ENCODE measurements at regions not wholly inside any gene's neighbourhood (a gene's known extent, or its start where the extent isn't known, plus 50 kb on each side); places are given as distances from the start of the nearest gene placed in this dataset.
"Not testable (repeated sequence)": the region's sequence is repeated elsewhere in the genome, so short reads cannot be mapped to it uniquely, and the experiment has no call there.

- FAIRE-seq: no peak
Observed at GRCh38 chr3:177481329-177481728, 284.0 kb upstream of the TBL1XR1 start.

GRCh38 chr3:177482048-177482691 is 284.9 kb upstream of the TBL1XR1 start:
- no peak for FAIRE-seq

GRCh38 chr3:177483182-177483967 is 286.1 kb upstream of the TBL1XR1 start:
- no peak for FAIRE-seq

GRCh38 chr3:177484206-177484605 is 286.9 kb upstream of the TBL1XR1 start:
- no peak for FAIRE-seq

- no peak for FAIRE-seq
Observed at GRCh38 chr3:177484926-177485325, 287.6 kb upstream of the TBL1XR1 start.

GRCh38 chr3:177487635-177488186 is 290.4 kb upstream of the TBL1XR1 start:
- FAIRE-seq: no peak

GRCh38 chr3:177488740-177489139 is 291.5 kb upstream of the TBL1XR1 start:
- no peak for FAIRE-seq

- FAIRE-seq: no peak
Observed at GRCh38 chr3:177490626-177491025, 293.3 kb upstream of the TBL1XR1 start.

- no peak for FAIRE-seq
Observed at GRCh38 chr3:177491296-177492032, 294.2 kb upstream of the TBL1XR1 start.

GRCh38 chr3:177493091-177493490 is 295.8 kb upstream of the TBL1XR1 start:
- FAIRE-seq: no peak

GRCh38 chr3:177494216-177494615 is 296.9 kb upstream of the TBL1XR1 start:
- no peak for FAIRE-seq

GRCh38 chr3:177495566-177495965 is 298.3 kb upstream of the TBL1XR1 start:
- FAIRE-seq: no peak

- FAIRE-seq: no peak
Observed at GRCh38 chr3:177498037-177498857, 301.0 kb upstream of the TBL1XR1 start.

GRCh38 chr3:177499039-177499438 is 301.8 kb upstream of the TBL1XR1 start:
- FAIRE-seq: not testable (repeated sequence)

- no peak for FAIRE-seq
Observed at GRCh38 chr3:177499779-177500423, 302.6 kb upstream of the TBL1XR1 start.

GRCh38 chr3:177510693-177511216 is 313.5 kb upstream of the TBL1XR1 start:
- FAIRE-seq: no peak

- FAIRE-seq: no peak
Observed at GRCh38 chr3:177512945-177513814, 315.9 kb upstream of the TBL1XR1 start.

GRCh38 chr3:177513815-177514610 is 316.7 kb upstream of the TBL1XR1 start:
- FAIRE-seq: no peak

- no peak for FAIRE-seq
Observed at GRCh38 chr3:177514611-177515499, 317.6 kb upstream of the TBL1XR1 start.

Data from endometrium (tissue), 2 donors.